GM23338 (cell line): ENCODE measurements at regions not wholly inside any gene's neighbourhood (a gene's known extent, or its start where the extent isn't known, plus 50 kb on each side); places are given as distances from the start of the nearest gene placed in this dataset.

Experiments
- CREB1 ChIP-seq: fragments of 250-450 bp; sonication (Bioruptor Pico); IDR thresholded peaks from 2 replicates; pipeline ENCODE4 v1.5.0; 2020; ENCODE audit warnings: low read depth, mild to moderate bottlenecking, moderate library complexity
- EZH2phosphoT487 ChIP-seq: fragments of 200-600 bp; sonication (generic); IDR thresholded peaks from one replicate; pipeline ENCODE4 v1.8.1; 2018; ENCODE audit warnings: antibody characterized with exemption; ENCODE audit not compliant: unreplicated experiment
- JUNB ChIP-seq: IDR thresholded peaks from one replicate; pipeline ENCODE4 v1.6.1; 2016; ENCODE audit warnings: antibody characterized with exemption; ENCODE audit not compliant: unreplicated experiment
- NANOG ChIP-seq: IDR thresholded peaks from 2 replicates; pipeline ENCODE4 v1.6.1; 2016; ENCODE audit warnings: antibody characterized with exemption, borderline replicate concordance
- STAT1 ChIP-seq: IDR thresholded peaks from one replicate; pipeline ENCODE4 v1.6.1; 2016; ENCODE audit warnings: antibody characterized with exemption; ENCODE audit not compliant: unreplicated experiment
- TF ChIP-seq, protein P1 (sequence below): fragments of 250-450 bp; sonication (Bioruptor Pico); IDR thresholded peaks from 2 replicates; pipeline ENCODE4 v1.5.0; 2020; ENCODE audit warnings: mild to moderate bottlenecking, moderate library complexity
- TF ChIP-seq, protein P2 (sequence below), 2 experiments: fragments of 200-600 bp in 1 of 2; sonication (generic) in 1 of 2; conservative IDR thresholded peaks; 2 replicates each; pipeline versions ENCODE4 v1.5.1 to v1.6.1; 2016 to 2017; ENCODE audit warnings: antibody characterized with exemption in 2 of 2, low read depth in 2 of 2, mild to moderate bottlenecking in 2 of 2, moderate library complexity in 1 of 2
- TF ChIP-seq, protein P3 (sequence below): IDR thresholded peaks from 2 replicates; pipeline ENCODE4 v1.6.1; 2016; ENCODE audit warnings: antibody characterized with exemption

DNA sequence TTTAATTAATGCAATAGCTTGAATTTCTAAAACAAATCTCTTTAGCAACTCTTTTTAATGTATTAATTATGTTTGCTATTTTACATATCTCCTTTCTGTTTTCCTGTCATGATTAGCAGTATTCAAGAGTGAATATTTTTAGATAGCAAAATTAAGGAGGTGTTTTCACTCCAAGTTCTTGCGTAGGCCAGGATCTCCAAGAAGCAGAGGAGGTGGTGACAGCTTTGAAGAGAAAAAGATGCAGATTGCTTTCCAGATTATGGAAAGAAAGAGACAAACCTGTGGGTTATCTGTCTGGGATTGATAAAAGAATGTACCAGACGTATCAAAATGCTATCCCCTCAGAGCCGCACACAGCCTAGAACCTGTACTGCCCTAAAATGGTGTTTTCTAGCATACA is 163.5 kb upstream of the FAM98A start (continued):
- TF ChIP-seq, protein P1, sequence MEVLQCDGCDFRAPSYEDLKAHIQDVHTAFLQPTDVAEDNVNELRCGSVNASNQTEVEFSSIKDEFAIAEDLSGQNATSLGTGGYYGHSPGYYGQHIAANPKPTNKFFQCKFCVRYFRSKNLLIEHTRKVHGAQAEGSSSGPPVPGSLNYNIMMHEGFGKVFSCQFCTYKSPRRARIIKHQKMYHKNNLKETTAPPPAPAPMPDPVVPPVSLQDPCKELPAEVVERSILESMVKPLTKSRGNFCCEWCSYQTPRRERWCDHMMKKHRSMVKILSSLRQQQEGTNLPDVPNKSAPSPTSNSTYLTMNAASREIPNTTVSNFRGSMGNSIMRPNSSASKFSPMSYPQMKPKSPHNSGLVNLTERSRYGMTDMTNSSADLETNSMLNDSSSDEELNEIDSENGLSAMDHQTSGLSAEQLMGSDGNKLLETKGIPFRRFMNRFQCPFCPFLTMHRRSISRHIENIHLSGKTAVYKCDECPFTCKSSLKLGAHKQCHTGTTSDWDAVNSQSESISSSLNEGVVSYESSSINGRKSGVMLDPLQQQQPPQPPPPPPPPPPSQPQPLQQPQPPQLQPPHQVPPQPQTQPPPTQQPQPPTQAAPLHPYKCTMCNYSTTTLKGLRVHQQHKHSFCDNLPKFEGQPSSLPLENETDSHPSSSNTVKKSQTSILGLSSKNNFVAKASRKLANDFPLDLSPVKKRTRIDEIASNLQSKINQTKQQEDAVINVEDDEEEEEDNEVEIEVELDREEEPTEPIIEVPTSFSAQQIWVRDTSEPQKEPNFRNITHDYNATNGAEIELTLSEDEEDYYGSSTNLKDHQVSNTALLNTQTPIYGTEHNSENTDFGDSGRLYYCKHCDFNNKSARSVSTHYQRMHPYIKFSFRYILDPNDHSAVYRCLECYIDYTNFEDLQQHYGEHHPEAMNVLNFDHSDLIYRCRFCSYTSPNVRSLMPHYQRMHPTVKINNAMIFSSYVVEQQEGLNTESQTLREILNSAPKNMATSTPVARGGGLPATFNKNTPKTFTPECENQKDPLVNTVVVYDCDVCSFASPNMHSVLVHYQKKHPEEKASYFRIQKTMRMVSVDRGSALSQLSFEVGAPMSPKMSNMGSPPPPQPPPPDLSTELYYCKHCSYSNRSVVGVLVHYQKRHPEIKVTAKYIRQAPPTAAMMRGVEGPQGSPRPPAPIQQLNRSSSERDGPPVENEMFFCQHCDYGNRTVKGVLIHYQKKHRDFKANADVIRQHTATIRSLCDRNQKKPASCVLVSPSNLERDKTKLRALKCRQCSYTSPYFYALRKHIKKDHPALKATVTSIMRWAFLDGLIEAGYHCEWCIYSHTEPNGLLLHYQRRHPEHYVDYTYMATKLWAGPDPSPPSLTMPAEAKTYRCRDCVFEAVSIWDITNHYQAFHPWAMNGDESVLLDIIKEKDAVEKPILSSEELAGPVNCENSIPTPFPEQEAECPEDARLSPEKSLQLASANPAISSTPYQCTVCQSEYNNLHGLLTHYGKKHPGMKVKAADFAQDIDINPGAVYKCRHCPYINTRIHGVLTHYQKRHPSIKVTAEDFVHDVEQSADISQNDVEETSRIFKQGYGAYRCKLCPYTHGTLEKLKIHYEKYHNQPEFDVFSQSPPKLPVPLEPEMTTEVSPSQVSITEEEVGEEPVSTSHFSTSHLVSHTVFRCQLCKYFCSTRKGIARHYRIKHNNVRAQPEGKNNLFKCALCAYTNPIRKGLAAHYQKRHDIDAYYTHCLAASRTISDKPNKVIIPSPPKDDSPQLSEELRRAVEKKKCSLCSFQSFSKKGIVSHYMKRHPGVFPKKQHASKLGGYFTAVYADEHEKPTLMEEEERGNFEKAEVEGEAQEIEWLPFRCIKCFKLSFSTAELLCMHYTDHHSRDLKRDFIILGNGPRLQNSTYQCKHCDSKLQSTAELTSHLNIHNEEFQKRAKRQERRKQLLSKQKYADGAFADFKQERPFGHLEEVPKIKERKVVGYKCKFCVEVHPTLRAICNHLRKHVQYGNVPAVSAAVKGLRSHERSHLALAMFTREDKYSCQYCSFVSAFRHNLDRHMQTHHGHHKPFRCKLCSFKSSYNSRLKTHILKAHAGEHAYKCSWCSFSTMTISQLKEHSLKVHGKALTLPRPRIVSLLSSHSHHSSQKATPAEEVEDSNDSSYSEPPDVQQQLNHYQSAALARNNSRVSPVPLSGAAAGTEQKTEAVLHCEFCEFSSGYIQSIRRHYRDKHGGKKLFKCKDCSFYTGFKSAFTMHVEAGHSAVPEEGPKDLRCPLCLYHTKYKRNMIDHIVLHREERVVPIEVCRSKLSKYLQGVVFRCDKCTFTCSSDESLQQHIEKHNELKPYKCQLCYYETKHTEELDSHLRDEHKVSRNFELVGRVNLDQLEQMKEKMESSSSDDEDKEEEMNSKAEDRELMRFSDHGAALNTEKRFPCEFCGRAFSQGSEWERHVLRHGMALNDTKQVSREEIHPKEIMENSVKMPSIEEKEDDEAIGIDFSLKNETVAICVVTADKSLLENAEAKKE (CRISPR knock-in tag) = no peak
- TF ChIP-seq CREB1 (CRISPR knock-in tag) = no peak
- TF ChIP-seq JUNB = no peak
- TF ChIP-seq EZH2phosphoT487 = no peak
- no peak for TF ChIP-seq STAT1
- TF ChIP-seq, protein P2, sequence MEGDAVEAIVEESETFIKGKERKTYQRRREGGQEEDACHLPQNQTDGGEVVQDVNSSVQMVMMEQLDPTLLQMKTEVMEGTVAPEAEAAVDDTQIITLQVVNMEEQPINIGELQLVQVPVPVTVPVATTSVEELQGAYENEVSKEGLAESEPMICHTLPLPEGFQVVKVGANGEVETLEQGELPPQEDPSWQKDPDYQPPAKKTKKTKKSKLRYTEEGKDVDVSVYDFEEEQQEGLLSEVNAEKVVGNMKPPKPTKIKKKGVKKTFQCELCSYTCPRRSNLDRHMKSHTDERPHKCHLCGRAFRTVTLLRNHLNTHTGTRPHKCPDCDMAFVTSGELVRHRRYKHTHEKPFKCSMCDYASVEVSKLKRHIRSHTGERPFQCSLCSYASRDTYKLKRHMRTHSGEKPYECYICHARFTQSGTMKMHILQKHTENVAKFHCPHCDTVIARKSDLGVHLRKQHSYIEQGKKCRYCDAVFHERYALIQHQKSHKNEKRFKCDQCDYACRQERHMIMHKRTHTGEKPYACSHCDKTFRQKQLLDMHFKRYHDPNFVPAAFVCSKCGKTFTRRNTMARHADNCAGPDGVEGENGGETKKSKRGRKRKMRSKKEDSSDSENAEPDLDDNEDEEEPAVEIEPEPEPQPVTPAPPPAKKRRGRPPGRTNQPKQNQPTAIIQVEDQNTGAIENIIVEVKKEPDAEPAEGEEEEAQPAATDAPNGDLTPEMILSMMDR (conservative IDR thresholded peaks at IDR 0.05; ENCODE audit: low read depth in 2 of 2) = no peak
- no peak for TF ChIP-seq NANOG
- TF ChIP-seq, protein P3, sequence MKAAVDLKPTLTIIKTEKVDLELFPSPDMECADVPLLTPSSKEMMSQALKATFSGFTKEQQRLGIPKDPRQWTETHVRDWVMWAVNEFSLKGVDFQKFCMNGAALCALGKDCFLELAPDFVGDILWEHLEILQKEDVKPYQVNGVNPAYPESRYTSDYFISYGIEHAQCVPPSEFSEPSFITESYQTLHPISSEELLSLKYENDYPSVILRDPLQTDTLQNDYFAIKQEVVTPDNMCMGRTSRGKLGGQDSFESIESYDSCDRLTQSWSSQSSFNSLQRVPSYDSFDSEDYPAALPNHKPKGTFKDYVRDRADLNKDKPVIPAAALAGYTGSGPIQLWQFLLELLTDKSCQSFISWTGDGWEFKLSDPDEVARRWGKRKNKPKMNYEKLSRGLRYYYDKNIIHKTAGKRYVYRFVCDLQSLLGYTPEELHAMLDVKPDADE = no peak
